Lung (tissue), 11 donors: ENCODE measurements at regions not wholly inside any gene's neighbourhood (a gene's known extent, or its start where the extent isn't known, plus 50 kb on each side); places are given as distances from the start of the nearest gene placed in this dataset.

ENCODE experiments used
- ATAC-seq: fragments of 200-7000 bp; cut with Tn5 transposase; one replicate; pipeline ENCODE4 v1.9.1; 2020; ENCODE audit warnings: moderate number of reproducible peaks; ENCODE audit not compliant: insufficient read depth, low FRiP score
- DNase-seq, 3 donors: peaks; one replicate each; pipeline ENCODE4 v3.0.0-alpha.2; 2013 to 2017
- H3K27ac ChIP-seq, 2 donors: one replicate each; pipeline ENCODE4 v1.5.1; 2013; ENCODE audit warnings: mild to moderate bottlenecking in 2 of 2, moderate library complexity in 2 of 2, control low read depth in 1 of 2, inconsistent platforms in 1 of 2, low read depth in 1 of 2, low read length in 1 of 2
- H3K27me3 ChIP-seq, 3 donors: one replicate each; pipeline ENCODE4 v1.5.1; 2013; ENCODE audit warnings: low read length in 2 of 3; ENCODE audit not compliant: control insufficient read depth in 3 of 3, insufficient read depth in 3 of 3
- H3K36me3 ChIP-seq, 4 donors: one replicate each; pipeline ENCODE4 v1.5.1; 2013; ENCODE audit warnings: low read length in 4 of 4, mild to moderate bottlenecking in 1 of 4, moderate library complexity in 1 of 4; ENCODE audit not compliant: control insufficient read depth in 4 of 4, insufficient read depth in 4 of 4
- H3K4me1 ChIP-seq, 5 donors: one replicate each; pipeline ENCODE4 v1.5.1; 2013; ENCODE audit warnings: low read length in 5 of 5, mild to moderate bottlenecking in 2 of 5, moderate library complexity in 1 of 5; ENCODE audit not compliant: control insufficient read depth in 5 of 5, insufficient read depth in 5 of 5
- H3K4me3 ChIP-seq: one replicate; pipeline ENCODE4 v1.5.1; 2013; ENCODE audit warnings: mild to moderate bottlenecking, control low read depth, moderate library complexity
- H3K9ac ChIP-seq, 2 donors: one replicate each; pipeline ENCODE4 v1.5.1; 2013; ENCODE audit warnings: low read length in 2 of 2, control low read depth in 1 of 2; ENCODE audit not compliant: insufficient read depth in 1 of 2
- H3K9me3 ChIP-seq, 4 donors: one replicate each; pipeline ENCODE4 v1.5.1; 2013; ENCODE audit warnings: low read length in 3 of 4, mild to moderate bottlenecking in 1 of 4, moderate library complexity in 1 of 4; ENCODE audit not compliant: control insufficient read depth in 4 of 4, insufficient read depth in 3 of 4
- CTCF ChIP-seq: IDR thresholded peaks from 2 replicates; pipeline ENCODE4 v1.5.1; 2012; ENCODE audit warnings: mild to moderate bottlenecking; ENCODE audit errors: control extremely low read depth, extremely low read depth
- WGBS, 2 donors: extraction: QIAGEN DNeasy Blood & Tissue Kit; methylation state at CpG; one replicate each; pipeline ENCODE4 v1.1.7; 2013; 5-methylcytosine and 5-hydroxymethylcytosine counted together
- donor health status: control.
- donor health status: control.
- donor health status: Bipolar disorder and iron deficiency.
- donor health status: healthy.
- donor health status: DM: yes; HTN: yes; CAD: no.

GRCh38 chr16:86671486-86672178 is 93.3 kb downstream of the FOXL1 start:
- H3K9ac ChIP-seq: no peak overlapping the region
- 53 to 55% methylated on average over 15 of the region's 15 CpGs for WGBS, 2 donors
- TF ChIP-seq CTCF: no peak
- H3K4me3 ChIP-seq: no peak overlapping the region
- peaks cover 0 to 10% (median 0%) of the 10 kb centered on the region in 4 donors for H3K9me3 ChIP-seq
- no peak overlapping the region for H3K27ac ChIP-seq
- peaks cover 0 to 9% (median 6%) of the 10 kb centered on the region in 3 donors for H3K27me3 ChIP-seq
- H3K36me3 ChIP-seq: no peaks in the 10 kb centered on the region
- peaks cover 0 to 26% (median 6%) of the 10 kb centered on the region in 5 donors for H3K4me1 ChIP-seq
- DNase-seq: peak; percentile 45 to 85 (median 80)
- ATAC-seq: no peak

- H3K9ac ChIP-seq: no peak overlapping the region
- no peak overlapping the region for H3K27ac ChIP-seq
- H3K4me1 ChIP-seq: peaks cover 0 to 26% (median 6%) of the 10 kb centered on the region in 5 donors
- no peak for TF ChIP-seq CTCF
- whole genome bisulfite sequencing, 2 donors: 74 to 81% methylated on average over 17 of the region's 17 CpGs
- no peak overlapping the region for H3K4me3 ChIP-seq
- DNase-seq: peak in 1 of 3 donors; percentile 35
- H3K36me3 ChIP-seq: no peaks in the 10 kb centered on the region
- H3K9me3 ChIP-seq: peaks cover 0 to 10% (median 0%) of the 10 kb centered on the region in 4 donors
- no peak for ATAC-seq
- peaks cover 0 to 9% (median 6%) of the 10 kb centered on the region in 3 donors for H3K27me3 ChIP-seq
Observed at GRCh38 chr16:86672179-86672863, 94.0 kb downstream of the FOXL1 start.

- no peak overlapping the region for H3K27ac ChIP-seq
- no peak for TF ChIP-seq CTCF
- H3K9ac ChIP-seq: no peak overlapping the region
- DNase-seq (no peak), ATAC-seq (no peak)
- peaks cover 0 to 26% (median 6%) of the 10 kb centered on the region in 5 donors for H3K4me1 ChIP-seq
- no peak overlapping the region for H3K4me3 ChIP-seq
- H3K9me3 ChIP-seq: peaks cover 0 to 7% (median 0%) of the 10 kb centered on the region in 4 donors
- no peaks in the 10 kb centered on the region for H3K36me3 ChIP-seq
- peaks cover 0 to 7% (median 6%) of the 10 kb centered on the region in 3 donors for H3K27me3 ChIP-seq
- 77 to 85% methylated on average over 4 of the region's 4 CpGs for WGBS, 2 donors
Observed at GRCh38 chr16:86673090-86673955, 95.0 kb downstream of the FOXL1 start.
